ENCODE measurements at regions not wholly inside any gene's neighbourhood (a gene's known extent, or its start where the extent isn't known, plus 50 kb on each side); places are given as distances from the start of the nearest gene placed in this dataset.

GRCh38 chr2:128504246-128505149 is 185.8 kb upstream of the HS6ST1 start:
- no peak overlapping the region for H3K9ac ChIP-seq
- H4K20me1 ChIP-seq (ENCODE audit: insufficient read depth) = no peaks in the 10 kb centered on the region
- H3K4me1 ChIP-seq (ENCODE audit: control insufficient read depth in 1 of 2, insufficient read depth in 2 of 2, low read depth in 1 of 2, low read length in 1 of 2) = peaks cover 0 to 8% of the 10 kb centered on the region in 2 experiments; a peak in 1 of 4 replicates
- ChIA-PET CTCF (no interaction called here), POLR2A (no interaction called here)
- no peaks in the 10 kb centered on the region for H3K9me3 ChIP-seq
- H3K36me3 ChIP-seq (replicated peaks in 1 of 2; ENCODE audit: control insufficient read depth in 1 of 2, insufficient read depth in 2 of 2, low read length in 1 of 2) = no peaks in the 10 kb centered on the region
- no peak overlapping the region for H2AFZ ChIP-seq (ENCODE audit: low read depth)
- H3K4me2 ChIP-seq = no peak overlapping the region
- H3K27ac ChIP-seq (ENCODE audit: low read depth in 2 of 2, low read length in 1 of 2) = no peak overlapping the region
- no peaks in the 10 kb centered on the region for H3K27me3 ChIP-seq (ENCODE audit: insufficient read depth)
- no peak for DNase-seq
- no peak overlapping the region for H3K4me3 ChIP-seq (ENCODE audit: low read depth in 2 of 2, low read length in 1 of 2)
- H3F3A ChIP-seq (replicated peaks; ENCODE audit: insufficient read depth) = no peaks in the 10 kb centered on the region
- H3K79me2 ChIP-seq (ENCODE audit: insufficient read depth) = no peaks in the 10 kb centered on the region
- 40% methylated on average over 7 of the region's 11 CpGs for WGBS (ENCODE audit: low lambda C conversion rate)
- TF ChIP-seq USF2 (IDR thresholded peaks at IDR 0.05; ENCODE audit: borderline replicate concordance, low read depth, low read length) (no peak), ZBTB33 (IDR thresholded peaks at IDR 0.05; ENCODE audit: borderline replicate concordance, low read depth) (no peak), POLR2AphosphoS5 (IDR thresholded peaks at IDR 0.05; ENCODE audit: low read depth, low read length) (no peak), TEAD4 (IDR thresholded peaks at IDR 0.05; ENCODE audit: borderline replicate concordance, insufficient read depth) (no peak), SMC3 (IDR thresholded peaks at IDR 0.05; ENCODE audit: low read depth, low read length) (no peak), MXI1 (IDR thresholded peaks at IDR 0.05; ENCODE audit: low read depth, low read length) (no peak), MEF2A (IDR thresholded peaks at IDR 0.05; ENCODE audit: borderline replicate concordance, low read depth) (no peak), RFX5 (IDR thresholded peaks at IDR 0.05; ENCODE audit: low read length) (no peak), FOSL2 (IDR thresholded peaks at IDR 0.05; ENCODE audit: borderline replicate concordance, low read depth) (no peak)
- H3K9me2 ChIP-seq = no peaks in the 10 kb centered on the region

- POLR2A ChIA-PET = no interaction called here
- WGBS (ENCODE audit: low lambda C conversion rate) = 37% methylated on average over 5 of the region's 6 CpGs
- TF ChIP-seq MXI1 (IDR thresholded peaks at IDR 0.05; ENCODE audit: low read depth, low read length) (no peak), REST (IDR thresholded peaks at IDR 0.05; ENCODE audit: low read depth, low read length) (no peak), CHD2 (IDR thresholded peaks at IDR 0.05; ENCODE audit: low read length, partially characterized antibody) (no peak), GABPA (IDR thresholded peaks at IDR 0.05; ENCODE audit: low read depth) (no peak), USF1 (IDR thresholded peaks at IDR 0.05; ENCODE audit: borderline replicate concordance, low read depth) (no peak), ZBTB33 (IDR thresholded peaks at IDR 0.05; ENCODE audit: borderline replicate concordance, low read depth) (no peak), MEF2A (IDR thresholded peaks at IDR 0.05; ENCODE audit: borderline replicate concordance, low read depth) (no peak), PBX3 (IDR thresholded peaks at IDR 0.05) (no peak), NFIC (IDR thresholded peaks at IDR 0.05; ENCODE audit: borderline replicate concordance) (no peak)
These were observed 186.5 kb upstream of the HS6ST1 start for GRCh38 chr2:128505150-128505490.

More at GRCh38 chr2:128505150-128505490, 186.5 kb upstream of the HS6ST1 start:
- H3K9me2 ChIP-seq = no peaks in the 10 kb centered on the region
- no peak overlapping the region for H3K27ac ChIP-seq (ENCODE audit: low read depth in 2 of 2, low read length in 1 of 2)
- no peaks in the 10 kb centered on the region for H3K9me3 ChIP-seq
- H3K4me2 ChIP-seq = no peak overlapping the region
- H3K27me3 ChIP-seq (ENCODE audit: insufficient read depth) = no peaks in the 10 kb centered on the region
- CTCF ChIA-PET = no interaction called here
- no peaks in the 10 kb centered on the region for H4K20me1 ChIP-seq (ENCODE audit: insufficient read depth)
- H2AFZ ChIP-seq (ENCODE audit: low read depth) = no peak overlapping the region
- DNase-seq = no peak
- H3K9ac ChIP-seq = no peak overlapping the region
- H3K4me1 ChIP-seq (ENCODE audit: control insufficient read depth in 1 of 2, insufficient read depth in 2 of 2, low read depth in 1 of 2, low read length in 1 of 2) = peaks cover 0 to 9% of the 10 kb centered on the region in 2 experiments; a peak in 2 of 4 replicates
- no peaks in the 10 kb centered on the region for H3F3A ChIP-seq (replicated peaks; ENCODE audit: insufficient read depth)
- no peaks in the 10 kb centered on the region for H3K36me3 ChIP-seq (replicated peaks in 1 of 2; ENCODE audit: control insufficient read depth in 1 of 2, insufficient read depth in 2 of 2, low read length in 1 of 2)
- no peak overlapping the region for H3K4me3 ChIP-seq (ENCODE audit: low read depth in 2 of 2, low read length in 1 of 2)
- no peaks in the 10 kb centered on the region for H3K79me2 ChIP-seq (ENCODE audit: insufficient read depth)

All from SK-N-SH (cell line).